ENCODE measurements at regions not wholly inside any gene's neighbourhood (a gene's known extent, or its start where the extent isn't known, plus 50 kb on each side); places are given as distances from the start of the nearest gene placed in this dataset.

GRCh38 chr1:29914936-29915335 is 678.6 kb downstream of the PTPRU start:
- no peak for DNase-seq
- WGBS, 5 donors, result 0 to 46% (median 21%) methylated on average over 1 of the region's 1 CpG
- intact Hi-C loops (cut with DNase I; ENCODE audit: low total_unique reads), result no loop called here
- no peaks in the 10 kb centered on the region for H3K4me1 ChIP-seq
- H3K9me3 ChIP-seq, result no peaks in the 10 kb centered on the region
- no peak for TF ChIP-seq POLR2A (IDR thresholded peaks at IDR 0.05)
- TF ChIP-seq, protein P1, sequence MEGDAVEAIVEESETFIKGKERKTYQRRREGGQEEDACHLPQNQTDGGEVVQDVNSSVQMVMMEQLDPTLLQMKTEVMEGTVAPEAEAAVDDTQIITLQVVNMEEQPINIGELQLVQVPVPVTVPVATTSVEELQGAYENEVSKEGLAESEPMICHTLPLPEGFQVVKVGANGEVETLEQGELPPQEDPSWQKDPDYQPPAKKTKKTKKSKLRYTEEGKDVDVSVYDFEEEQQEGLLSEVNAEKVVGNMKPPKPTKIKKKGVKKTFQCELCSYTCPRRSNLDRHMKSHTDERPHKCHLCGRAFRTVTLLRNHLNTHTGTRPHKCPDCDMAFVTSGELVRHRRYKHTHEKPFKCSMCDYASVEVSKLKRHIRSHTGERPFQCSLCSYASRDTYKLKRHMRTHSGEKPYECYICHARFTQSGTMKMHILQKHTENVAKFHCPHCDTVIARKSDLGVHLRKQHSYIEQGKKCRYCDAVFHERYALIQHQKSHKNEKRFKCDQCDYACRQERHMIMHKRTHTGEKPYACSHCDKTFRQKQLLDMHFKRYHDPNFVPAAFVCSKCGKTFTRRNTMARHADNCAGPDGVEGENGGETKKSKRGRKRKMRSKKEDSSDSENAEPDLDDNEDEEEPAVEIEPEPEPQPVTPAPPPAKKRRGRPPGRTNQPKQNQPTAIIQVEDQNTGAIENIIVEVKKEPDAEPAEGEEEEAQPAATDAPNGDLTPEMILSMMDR (IDR thresholded peaks at IDR 0.05 in 8 of 11, conservative IDR thresholded peaks at IDR 0.05 in 3 of 11), result no peak
- TF ChIP-seq POLR2AphosphoS5 (IDR thresholded peaks at IDR 0.05), result no peak
- H3K27ac ChIP-seq, result no peak overlapping the region
- no peak overlapping the region for H3K4me3 ChIP-seq
- no peaks in the 10 kb centered on the region for H3K36me3 ChIP-seq
- peaks cover 0 to 35% (median 0%) of the 10 kb centered on the region in 7 donors for H3K27me3 ChIP-seq (replicated peaks in 1 of 7)

GRCh38 chr1:29912425-29912824 is 676.1 kb downstream of the PTPRU start:
- intact Hi-C loops (cut with DNase I; ENCODE audit: low total_unique reads), result no loop called here
- peaks cover 0 to 38% (median 0%) of the 10 kb centered on the region in 7 donors for H3K27me3 ChIP-seq (replicated peaks in 1 of 7)
- WGBS, 5 donors, result 24 to 53% (median 26%) methylated on average over 1 of the region's 1 CpG
- H3K27ac ChIP-seq, result no peak overlapping the region
- H3K4me3 ChIP-seq, result no peak overlapping the region
- no peaks in the 10 kb centered on the region for H3K9me3 ChIP-seq
- TF ChIP-seq POLR2AphosphoS5 (IDR thresholded peaks at IDR 0.05), result no peak
- TF ChIP-seq, protein P1 (IDR thresholded peaks at IDR 0.05 in 8 of 11, conservative IDR thresholded peaks at IDR 0.05 in 3 of 11), result no peak
- TF ChIP-seq POLR2A (IDR thresholded peaks at IDR 0.05), result no peak
- H3K36me3 ChIP-seq, result no peaks in the 10 kb centered on the region
- no peak for DNase-seq
- no peaks in the 10 kb centered on the region for H3K4me1 ChIP-seq

DNA sequence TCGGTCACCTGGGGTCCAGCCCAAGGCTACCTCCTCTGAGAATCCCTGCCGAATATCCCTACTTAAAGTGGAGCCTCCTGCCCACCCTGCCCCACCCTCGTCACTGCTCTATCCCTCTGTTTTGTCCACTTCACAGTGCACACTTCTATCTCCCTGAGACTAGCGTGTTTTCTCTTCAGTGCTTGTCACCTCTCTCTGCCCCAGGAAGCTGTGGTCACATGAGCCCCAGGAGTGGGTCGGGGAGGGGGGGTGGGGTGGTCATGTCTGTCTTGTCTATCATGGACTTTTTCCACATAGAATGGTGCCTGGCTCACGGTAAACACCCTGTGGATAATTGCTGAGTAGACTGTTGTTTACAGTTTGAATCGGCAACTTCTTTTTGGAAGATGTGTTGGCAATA is 673.6 kb downstream of the PTPRU start:
- TF ChIP-seq, protein P1 (IDR thresholded peaks at IDR 0.05 in 8 of 11, conservative IDR thresholded peaks at IDR 0.05 in 3 of 11), result no peak
- no peak for TF ChIP-seq POLR2A (IDR thresholded peaks at IDR 0.05)
- TF ChIP-seq POLR2AphosphoS5 (IDR thresholded peaks at IDR 0.05), result no peak
- intact Hi-C loops (cut with DNase I; ENCODE audit: low total_unique reads), result no loop called here
- Histone ChIP-seq H3K4me1 (no peaks in the 10 kb centered on the region), H3K27me3 (replicated peaks in 1 of 7) (peaks cover 0 to 43% (median 0%) of the 10 kb centered on the region in 7 donors), H3K27ac (no peak overlapping the region), H3K9me3 (no peaks in the 10 kb centered on the region), H3K4me3 (no peak overlapping the region), H3K36me3 (no peaks in the 10 kb centered on the region)
- DNase-seq, result no peak
- 41 to 55% (median 48%) methylated on average over 7 of the region's 7 CpGs for WGBS, 5 donors

- intact Hi-C loops (cut with DNase I; ENCODE audit: low total_unique reads), result no loop called here
- H3K27me3 ChIP-seq (replicated peaks in 1 of 7), result peaks cover 0 to 41% (median 0%) of the 10 kb centered on the region in 7 donors
- TF ChIP-seq POLR2AphosphoS5 (IDR thresholded peaks at IDR 0.05) (no peak), POLR2A (IDR thresholded peaks at IDR 0.05) (no peak)
- TF ChIP-seq, protein P1 (IDR thresholded peaks at IDR 0.05 in 8 of 11, conservative IDR thresholded peaks at IDR 0.05 in 3 of 11), result no peak
- WGBS, 5 donors, result 67 to 91% (median 75%) methylated on average over 7 of the region's 7 CpGs
- no peaks in the 10 kb centered on the region for H3K36me3 ChIP-seq
- peak; percentile 36 for DNase-seq
- no peak overlapping the region for H3K27ac ChIP-seq
- no peaks in the 10 kb centered on the region for H3K9me3 ChIP-seq
- H3K4me1 ChIP-seq, result no peaks in the 10 kb centered on the region
- no peak overlapping the region for H3K4me3 ChIP-seq
Observed at GRCh38 chr1:29907596-29907995, 671.3 kb downstream of the PTPRU start.

Measured in spleen (tissue), 11 donors.